HCT116 (cell line): ENCODE measurements at regions not wholly inside any gene's neighbourhood (a gene's known extent, or its start where the extent isn't known, plus 50 kb on each side); places are given as distances from the start of the nearest gene placed in this dataset.
A peak's percentile ranks its signal among the peaks of the same experiment; 100 is the strongest.

Experiments
- ATAC-seq: fragments of 200-7000 bp; cut with Tn5 transposase; 2 replicates; pipeline ENCODE4 v1.9.1; 2020; ENCODE audit warnings: mild to moderate bottlenecking, moderate library complexity
- BruUV-seq: library from RNA; stranded (reverse); fragments of 400-500 nt; replicated peaks from 2 replicates; lab custom pipeline; 2021; lab: Mats Ljungman, UMichigan
- CTCF ChIA-PET: fragments of 300-600 bp; sonication (Branson Sonifier 250); formaldehyde crosslinking; loops from one replicate; lab custom pipeline; 2021; ENCODE audit warnings: antibody characterized with exemption; lab: Charles Lee
- POLR2A ChIA-PET: fragments of 300-600, 350-600 bp; sonication (Branson Sonifier 250); formaldehyde crosslinking; loops from one replicate; lab custom pipeline; 2021; ENCODE audit warnings: antibody characterized with exemption; lab: Charles Lee
- RAD21 ChIA-PET, 2 experiments: fragments of 300-600 bp; sonication (Branson Sonifier 250); formaldehyde crosslinking; loops; one replicate each; lab custom pipeline; 2023; ENCODE audit warnings: low total read pairs in 2 of 2; ENCODE audit not compliant: uncharacterized antibody in 2 of 2, unreplicated experiment in 2 of 2, low non-redundant PET in 1 of 2; lab: Charles Lee
- DNase-seq: peaks from one replicate; pipeline ENCODE4 v3.0.0-alpha.2; 2010; ENCODE audit warnings: low read depth, low spot score
- H2AFZ ChIP-seq: fragments of 200-600 bp; shearing (Covaris generic), sonication (generic); 2 replicates; pipeline ENCODE4 v1.6.1; 2017; ENCODE audit warnings: low read depth, mixed run types, mixed read lengths, antibody characterized with exemption, low read length; ENCODE audit not compliant: poor library complexity, severe bottlenecking
- H3K27ac ChIP-seq: 2 replicates; pipeline ENCODE4 v1.5.1; 2012; ENCODE audit warnings: low read depth, low read length
- H3K27me3 ChIP-seq: fragments of 200-600 bp; sonication (generic); 2 replicates; pipeline ENCODE4 v1.6.1; 2016; ENCODE audit warnings: mixed run types, low read length, mixed read lengths; ENCODE audit not compliant: insufficient read depth
- H3K36me3 ChIP-seq, 2 experiments: fragments of 200-500 bp in 1 of 2; fragments of 200-600 bp in 1 of 2; sonication (Bioruptor generic) in 1 of 2; sonication (generic) in 1 of 2; 2 replicates each; pipeline versions ENCODE4 v1.5.1 to v1.6.1; 2014 to 2016; ENCODE audit warnings: low read length in 2 of 2, inconsistent platforms in 1 of 2, mixed read lengths in 1 of 2, mixed run types in 1 of 2; ENCODE audit not compliant: insufficient read depth in 2 of 2, control insufficient read depth in 1 of 2
- H3K4me1 ChIP-seq, 2 experiments: fragments of 200-600 bp in 1 of 2; sonication (generic) in 1 of 2; 2 replicates each; pipeline versions ENCODE4 v1.5.1 to v1.6.1; 2012 to 2017; ENCODE audit warnings: low read length in 2 of 2, inconsistent platforms in 1 of 2, mild to moderate bottlenecking in 1 of 2, mixed read lengths in 1 of 2, mixed run types in 1 of 2, moderate library complexity in 1 of 2; ENCODE audit not compliant: insufficient read depth in 2 of 2, control insufficient read depth in 1 of 2
- H3K4me2 ChIP-seq: fragments of 200-600 bp; sonication (generic); 2 replicates; pipeline ENCODE4 v1.6.1; 2017; ENCODE audit warnings: mixed run types, low read length, mixed read lengths
- H3K4me3 ChIP-seq, 2 experiments: fragments of 200-600 bp in 1 of 2; sonication (generic) in 1 of 2; replicated peaks in 1 of 2; 2 replicates each; pipeline ENCODE4 v1.5.1; 2011 to 2016; ENCODE audit warnings: low read length in 2 of 2, control low read depth in 1 of 2, low read depth in 1 of 2, mild to moderate bottlenecking in 1 of 2, mixed read lengths in 1 of 2, mixed run types in 1 of 2
- H3K79me2 ChIP-seq: fragments of 200-600 bp; sonication (generic); 2 replicates; pipeline ENCODE4 v1.6.1; 2017; ENCODE audit warnings: mild to moderate bottlenecking, mixed run types, low read length, moderate library complexity, mixed read lengths; ENCODE audit not compliant: insufficient read depth
- H3K9ac ChIP-seq: fragments of 200-600 bp; sonication (generic); 2 replicates; pipeline ENCODE4 v1.6.1; 2016; ENCODE audit warnings: low read length, mixed read lengths
- H3K9me2 ChIP-seq: fragments of 200-600 bp; sonication (generic), shearing (Covaris generic); 2 replicates; pipeline ENCODE4 v1.6.1; 2017; ENCODE audit warnings: mixed run types, mild to moderate bottlenecking, moderate library complexity; ENCODE audit not compliant: insufficient read depth
- H3K9me3 ChIP-seq, 2 experiments: fragments of 200-500 bp in 1 of 2; fragments of 200-600 bp in 1 of 2; sonication (Bioruptor generic) in 1 of 2; sonication (generic) in 1 of 2; 2 replicates each; pipeline ENCODE4 v1.6.1; 2014 to 2017; ENCODE audit warnings: low read length in 2 of 2, mixed read lengths in 2 of 2, inconsistent platforms in 1 of 2, low read depth in 1 of 2, mild to moderate bottlenecking in 1 of 2, mixed run types in 1 of 2, moderate library complexity in 1 of 2; ENCODE audit not compliant: control insufficient read depth in 1 of 2, insufficient read depth in 1 of 2
- H4K20me1 ChIP-seq: fragments of 200-600 bp; sonication (generic), shearing (Covaris generic); 2 replicates; pipeline ENCODE4 v1.6.1; 2017; ENCODE audit warnings: mixed run types, mild to moderate bottlenecking, moderate library complexity; ENCODE audit not compliant: insufficient read depth
- CBX3 ChIP-seq: IDR thresholded peaks from 2 replicates; pipeline ENCODE4 v1.6.1; 2012; ENCODE audit warnings: low read depth
- EGR1 ChIP-seq: IDR thresholded peaks from 2 replicates; pipeline ENCODE4 v1.6.1; 2012; ENCODE audit warnings: low read depth
- ELF1 ChIP-seq: IDR thresholded peaks from 2 replicates; pipeline ENCODE4 v1.6.1; 2012; ENCODE audit warnings: low read depth, borderline replicate concordance
- EZH2phosphoT487 ChIP-seq: fragments of 200-600 bp; IDR thresholded peaks from 2 replicates; pipeline ENCODE4 v1.6.1; 2018; ENCODE audit warnings: antibody characterized with exemption, borderline replicate concordance
- POLR2A ChIP-seq: IDR thresholded peaks from 2 replicates; pipeline ENCODE4 v1.7.0; 2011; ENCODE audit warnings: borderline replicate concordance; ENCODE audit not compliant: insufficient read depth, insufficient read length; ENCODE audit errors: extremely low read depth
- POLR2AphosphoS5 ChIP-seq: IDR thresholded peaks from 2 replicates; pipeline ENCODE4 v1.6.1; 2011; ENCODE audit warnings: mild to moderate bottlenecking, low read depth, low read length, moderate library complexity
- RAD21 ChIP-seq: IDR thresholded peaks from 2 replicates; pipeline ENCODE4 v1.6.1; 2012; ENCODE audit warnings: low read depth, mild to moderate bottlenecking
- SIN3A ChIP-seq: IDR thresholded peaks from 2 replicates; pipeline ENCODE4 v1.6.1; 2012; ENCODE audit warnings: low read depth
- SRF ChIP-seq: IDR thresholded peaks from 2 replicates; pipeline ENCODE4 v1.6.1; 2012; ENCODE audit warnings: low read depth
- YY1 ChIP-seq: IDR thresholded peaks from 2 replicates; pipeline ENCODE4 v1.6.1; 2011; ENCODE audit warnings: low read length, low read depth, moderate library complexity, mild to moderate bottlenecking; ENCODE audit not compliant: insufficient replicate concordance; ENCODE audit errors: extremely low read depth
- ZFX ChIP-seq: fragments of 450-650 bp; IDR thresholded peaks from 2 replicates; pipeline ENCODE4 v1.6.1; 2017
- intact Hi-C: fragments of 100-400 bp; cut with micrococcal nuclease; formaldehyde crosslinking; loops from 2 replicates; pipeline ENCODE4 v1.10.0; 2022
- TF ChIP-seq, protein P1 (sequence below), 3 experiments: fragments of 200-600 bp in 1 of 3; sonication (generic) in 1 of 3; IDR thresholded peaks in 2 of 3; conservative IDR thresholded peaks in 1 of 3; 2 replicates each; pipeline ENCODE4 v1.5.1; 2012 to 2017; ENCODE audit warnings: low read depth in 2 of 3, low read length in 2 of 3, antibody characterized with exemption in 1 of 3, borderline replicate concordance in 1 of 3, control low read depth in 1 of 3, mild to moderate bottlenecking in 1 of 3, mixed read lengths in 1 of 3, mixed run types in 1 of 3, moderate library complexity in 1 of 3; ENCODE audit not compliant: insufficient read depth in 1 of 3
- TF ChIP-seq, protein P2 (sequence below): IDR thresholded peaks from 2 replicates; pipeline ENCODE4 v1.6.1; 2012

DNA sequence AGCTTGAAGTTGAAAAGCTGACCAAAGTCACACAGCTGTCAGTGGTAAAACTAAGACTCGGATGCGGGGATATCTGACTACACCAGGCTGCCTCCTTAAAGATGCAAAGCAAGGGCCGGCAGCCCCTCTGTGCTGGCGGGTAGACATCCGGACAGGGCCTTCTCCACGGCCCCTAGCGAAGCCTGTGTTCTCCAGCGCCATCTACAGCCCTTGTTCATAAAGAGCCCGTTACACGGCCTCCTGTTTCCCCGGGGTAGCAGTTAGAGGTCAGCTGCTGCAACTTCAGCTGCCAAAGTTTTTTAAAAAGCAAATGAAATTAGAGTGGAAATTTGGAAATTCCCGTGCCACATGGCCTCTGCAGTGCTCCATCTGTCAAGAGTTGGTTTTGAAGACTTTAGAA lies 383.0 kb downstream of the TBL1XR1 start:
- DNase-seq (peak; percentile 54), ATAC-seq (peak; percentile 100)
- no peaks in the 10 kb centered on the region for H3K9me2 ChIP-seq
- no peak overlapping the region for H3K4me3 ChIP-seq
- intact Hi-C loops = loop anchor here (2.0 kb wide), 1 partner anchor 299 kb away; no protein-coding TSS in a partner anchor
- peak overlapping the region; percentile 29; the same call in 1 of the 2 replicates for H3K4me2 ChIP-seq
- RAD21 ChIA-PET = interaction anchor here in 1 of 2 experiments (0.7 kb wide), 1 partner anchor 195 kb away, joined by 3 read pairs; no protein-coding TSS in a partner anchor
- no peaks in the 10 kb centered on the region for H3K79me2 ChIP-seq
- no peaks in the 10 kb centered on the region for H3K27me3 ChIP-seq
- no peaks in the 10 kb centered on the region for H3K36me3 ChIP-seq
- no peaks in the 10 kb centered on the region for H3K9me3 ChIP-seq
- no peaks in the 10 kb centered on the region for H4K20me1 ChIP-seq
- peak; percentile 72 for TF ChIP-seq RAD21
- TF ChIP-seq, protein P1, sequence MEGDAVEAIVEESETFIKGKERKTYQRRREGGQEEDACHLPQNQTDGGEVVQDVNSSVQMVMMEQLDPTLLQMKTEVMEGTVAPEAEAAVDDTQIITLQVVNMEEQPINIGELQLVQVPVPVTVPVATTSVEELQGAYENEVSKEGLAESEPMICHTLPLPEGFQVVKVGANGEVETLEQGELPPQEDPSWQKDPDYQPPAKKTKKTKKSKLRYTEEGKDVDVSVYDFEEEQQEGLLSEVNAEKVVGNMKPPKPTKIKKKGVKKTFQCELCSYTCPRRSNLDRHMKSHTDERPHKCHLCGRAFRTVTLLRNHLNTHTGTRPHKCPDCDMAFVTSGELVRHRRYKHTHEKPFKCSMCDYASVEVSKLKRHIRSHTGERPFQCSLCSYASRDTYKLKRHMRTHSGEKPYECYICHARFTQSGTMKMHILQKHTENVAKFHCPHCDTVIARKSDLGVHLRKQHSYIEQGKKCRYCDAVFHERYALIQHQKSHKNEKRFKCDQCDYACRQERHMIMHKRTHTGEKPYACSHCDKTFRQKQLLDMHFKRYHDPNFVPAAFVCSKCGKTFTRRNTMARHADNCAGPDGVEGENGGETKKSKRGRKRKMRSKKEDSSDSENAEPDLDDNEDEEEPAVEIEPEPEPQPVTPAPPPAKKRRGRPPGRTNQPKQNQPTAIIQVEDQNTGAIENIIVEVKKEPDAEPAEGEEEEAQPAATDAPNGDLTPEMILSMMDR (IDR thresholded peaks at IDR 0.05 in 2 of 3, conservative IDR thresholded peaks at IDR 0.05 in 1 of 3; ENCODE audit: borderline replicate concordance in 1 of 3, insufficient read depth in 1 of 3, low read depth in 2 of 3, low read length in 2 of 3) = peak; percentile 37 to 83 (median 78); a peak in 5 of 6 replicates
- no peak for TF ChIP-seq ELF1
- POLR2A ChIA-PET = no interaction called here
- H3K9ac ChIP-seq = no peak overlapping the region
- no peaks in the 10 kb centered on the region for H3K4me1 ChIP-seq
- H3K27ac ChIP-seq = no peak overlapping the region
- CTCF ChIA-PET = interaction anchor here (1.1 to 1.7 kb wide), 2 partner anchors 298 to 299 kb away, joined by 3 to 4 read pairs; no protein-coding TSS in a partner anchor
- H2AFZ ChIP-seq = peak overlapping the region; percentile 97
- no TSS peak for BruUV-seq

DNA sequence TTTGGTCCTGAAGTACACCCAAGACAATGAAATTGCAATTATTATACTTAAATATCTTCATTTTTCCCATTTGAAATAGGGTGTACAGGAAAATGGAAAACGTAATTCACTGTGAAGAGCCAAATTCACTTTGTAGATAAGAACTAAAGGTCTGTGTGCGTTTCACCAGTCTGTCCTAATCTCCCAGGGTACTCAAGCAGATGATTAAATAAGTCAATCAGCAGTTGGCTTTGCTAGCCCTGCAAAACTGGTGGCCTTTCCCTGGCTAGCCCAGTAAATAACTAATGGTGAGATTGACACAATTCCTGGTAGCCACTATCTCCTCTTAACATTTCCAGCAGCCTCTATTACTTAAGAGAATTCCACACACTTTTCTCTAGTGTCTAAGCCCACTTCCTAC lies 389.3 kb downstream of the TBL1XR1 start:
- CTCF ChIA-PET = no interaction called here
- no peaks in the 10 kb centered on the region for H3K79me2 ChIP-seq
- BruUV-seq = no TSS peak
- TF ChIP-seq, protein P1 (IDR thresholded peaks at IDR 0.05 in 2 of 3, conservative IDR thresholded peaks at IDR 0.05 in 1 of 3; ENCODE audit: borderline replicate concordance in 1 of 3, insufficient read depth in 1 of 3, low read depth in 2 of 3, low read length in 2 of 3) = no peak
- TF ChIP-seq, protein P2, sequence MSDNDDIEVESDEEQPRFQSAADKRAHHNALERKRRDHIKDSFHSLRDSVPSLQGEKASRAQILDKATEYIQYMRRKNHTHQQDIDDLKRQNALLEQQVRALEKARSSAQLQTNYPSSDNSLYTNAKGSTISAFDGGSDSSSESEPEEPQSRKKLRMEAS = no peak
- no peak for TF ChIP-seq EZH2phosphoT487
- no peak for TF ChIP-seq CBX3
- no peak for TF ChIP-seq EGR1
- no peak for TF ChIP-seq ELF1
- no peak for TF ChIP-seq ZFX
- TF ChIP-seq POLR2AphosphoS5 = no peak
- no peak for TF ChIP-seq POLR2A
- TF ChIP-seq SIN3A = no peak
- TF ChIP-seq SRF = no peak
- no peak for TF ChIP-seq YY1

More for the DNA sequence above, 389.3 kb downstream of the TBL1XR1 start:
- POLR2A ChIA-PET = no interaction called here
- ATAC-seq (no peak), DNase-seq (no peak)
- Histone ChIP-seq H3K9me2 (no peaks in the 10 kb centered on the region), H3K27ac (no peak overlapping the region), H3K27me3 (no peaks in the 10 kb centered on the region), H2AFZ (no peak overlapping the region), H4K20me1 (no peaks in the 10 kb centered on the region), H3K4me3 (no peak overlapping the region), H3K9me3 (no peaks in the 10 kb centered on the region), H3K9ac (no peak overlapping the region), H3K4me1 (no peaks in the 10 kb centered on the region), H3K4me2 (no peak overlapping the region), H3K36me3 (no peaks in the 10 kb centered on the region)
- RAD21 ChIA-PET = no interaction called here
- intact Hi-C loops = no loop called here
